COR-L47 (cell line): ENCODE measurements at regions not wholly inside any gene's neighbourhood (a gene's known extent, or its start where the extent isn't known, plus 50 kb on each side); places are given as distances from the start of the nearest gene placed in this dataset.

ENCODE experiments used
- DNase-seq: peaks from one replicate; lab custom pipeline; 2025; lab: John Stamatoyannopoulos, UW

DNA sequence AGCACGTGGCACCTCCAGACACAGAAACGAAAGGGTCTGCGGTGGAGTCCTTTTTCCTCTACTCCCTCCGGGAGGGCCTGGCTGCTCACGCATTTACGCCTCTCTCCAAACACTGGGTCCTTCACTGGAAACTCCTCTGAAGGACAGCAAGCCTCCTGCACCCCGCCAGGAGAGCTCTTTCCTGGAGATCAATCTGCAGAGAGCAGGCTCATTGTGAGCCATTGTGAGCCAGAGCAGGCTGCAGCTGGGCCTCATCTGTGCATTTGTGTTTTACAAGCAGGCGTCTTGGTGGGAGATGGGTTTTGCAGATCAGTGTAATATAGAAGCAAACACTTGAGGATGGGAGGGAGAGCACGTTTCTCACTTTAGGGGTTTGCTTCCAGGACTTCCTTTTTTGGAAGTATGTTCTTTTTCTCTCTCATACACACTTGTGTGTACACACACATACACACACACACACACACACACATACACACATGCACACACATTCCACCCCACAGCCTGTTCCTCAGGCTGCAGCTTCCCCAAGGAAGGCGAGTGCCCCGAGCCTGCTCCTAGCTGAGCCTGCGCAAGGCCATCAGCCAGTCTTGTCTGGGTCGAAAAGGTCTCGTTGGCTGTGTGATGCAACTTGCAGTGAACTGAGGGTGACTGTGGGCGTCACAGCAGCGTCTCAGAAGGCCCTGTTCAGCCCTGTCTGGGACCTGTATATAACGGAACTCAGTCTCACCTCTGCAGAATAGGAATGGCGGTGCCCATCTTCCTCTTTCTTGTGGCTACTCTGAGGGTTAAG, 163.5 kb downstream of the GLI2 start:
- no peak for DNase-seq

- DNase-seq, result no peak
Observed at GRCh38 chr2:120899771-120900170, 164.1 kb downstream of the GLI2 start.

DNA sequence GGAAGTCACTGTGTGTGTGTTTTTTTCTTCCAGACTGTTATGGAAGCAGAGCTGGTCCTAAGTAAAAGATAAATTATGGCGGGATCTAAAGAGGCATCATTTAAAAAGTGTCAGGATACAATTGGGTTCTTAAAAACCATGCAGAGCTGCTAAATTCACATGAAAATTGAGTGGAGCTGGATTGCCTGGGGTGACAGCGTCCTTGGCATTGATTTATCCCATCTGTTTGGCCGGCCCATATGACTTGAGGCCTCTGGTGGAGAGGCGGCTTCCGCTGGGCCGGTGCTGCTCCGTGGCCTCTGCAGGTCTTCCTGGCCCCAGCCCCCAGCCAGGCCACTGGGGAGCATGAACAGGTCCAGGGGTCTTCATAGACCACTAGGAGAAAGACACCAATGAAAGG, 165.5 kb downstream of the GLI2 start:
- no peak for DNase-seq

GRCh38 chr2:120902592-120902991, 166.9 kb downstream of the GLI2 start:
- DNase-seq, result no peak

GRCh38 chr2:120904379-120904778, 168.7 kb downstream of the GLI2 start:
- DNase-seq, result no peak

DNA sequence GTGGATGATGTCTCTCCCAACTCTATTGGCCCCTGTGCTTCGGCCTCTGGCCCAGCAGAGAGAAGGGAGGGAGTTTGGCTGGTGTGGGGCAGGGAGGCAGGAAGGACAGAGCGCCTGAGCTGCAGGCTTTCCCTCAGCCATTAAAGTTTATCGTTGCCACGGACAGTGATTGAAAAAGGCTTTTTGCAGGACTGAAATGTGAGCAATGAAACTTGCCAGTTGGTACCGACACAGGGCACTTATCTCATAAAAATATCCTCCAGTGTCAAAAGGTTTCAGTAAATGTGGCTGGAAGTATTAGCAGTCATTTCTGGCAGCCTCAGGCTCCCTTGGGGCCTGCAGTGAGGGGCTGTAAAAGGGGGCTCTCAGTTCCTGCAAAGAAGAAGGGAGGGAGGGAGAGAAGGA, 169.2 kb downstream of the GLI2 start:
- DNase-seq, result no peak

DNA sequence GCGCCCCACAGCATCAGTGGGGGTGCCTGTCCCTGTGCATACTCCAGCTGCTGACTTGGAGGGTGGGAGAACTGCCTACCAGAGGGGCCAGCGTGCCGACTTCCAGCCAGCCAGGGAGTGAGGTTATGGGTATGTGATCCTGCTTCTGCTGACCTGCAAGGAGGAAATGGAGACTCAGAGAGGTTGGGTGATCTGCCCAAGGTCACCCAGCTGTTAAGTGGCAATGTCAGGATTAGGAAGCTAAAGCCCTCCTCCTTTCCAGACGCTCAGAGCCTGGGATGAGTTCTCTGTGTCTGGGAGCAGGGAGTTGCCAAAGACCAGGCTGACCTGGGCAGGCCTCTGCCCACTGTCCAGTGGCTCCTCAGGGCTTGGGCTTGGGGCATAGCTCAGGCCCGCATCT, 169.6 kb downstream of the GLI2 start:
- no peak for DNase-seq

DNA sequence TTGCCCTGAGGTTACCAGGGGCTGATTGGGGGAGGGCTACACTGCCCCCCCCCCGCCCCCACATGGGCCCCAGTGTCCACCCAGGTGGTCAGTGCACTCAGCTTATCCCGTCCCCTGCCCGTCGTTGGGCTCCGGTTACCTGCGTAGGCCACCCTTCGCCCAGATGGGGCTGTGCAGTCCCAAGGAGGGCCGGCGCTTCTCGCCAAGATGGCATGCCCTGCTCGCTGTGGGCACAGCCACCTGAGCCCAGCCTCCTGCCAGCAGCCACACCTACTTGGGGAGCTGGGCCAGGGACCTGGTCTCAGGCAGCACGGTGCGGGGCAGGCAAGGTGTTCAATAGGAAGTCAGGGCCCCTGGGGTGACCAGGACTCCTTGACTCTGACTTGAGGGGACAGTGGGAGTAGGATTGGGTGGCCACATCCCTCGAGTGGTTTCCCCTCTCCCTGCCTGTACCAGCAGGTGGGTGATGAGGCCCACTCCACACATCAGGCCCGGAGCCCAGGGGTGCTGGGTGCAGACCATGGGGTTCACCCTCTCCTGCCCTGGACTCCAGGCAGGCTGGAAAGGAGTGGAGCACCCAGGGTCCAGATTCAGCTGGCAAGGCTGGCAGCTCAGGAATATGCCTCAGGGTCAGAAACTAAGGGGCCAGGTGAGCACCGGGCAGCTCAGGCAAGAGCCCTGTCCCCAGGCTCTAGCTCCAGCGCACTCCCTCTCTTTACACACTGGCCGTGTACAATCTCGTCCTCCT, 170.3 kb downstream of the GLI2 start:
- DNase-seq, result no peak

DNA sequence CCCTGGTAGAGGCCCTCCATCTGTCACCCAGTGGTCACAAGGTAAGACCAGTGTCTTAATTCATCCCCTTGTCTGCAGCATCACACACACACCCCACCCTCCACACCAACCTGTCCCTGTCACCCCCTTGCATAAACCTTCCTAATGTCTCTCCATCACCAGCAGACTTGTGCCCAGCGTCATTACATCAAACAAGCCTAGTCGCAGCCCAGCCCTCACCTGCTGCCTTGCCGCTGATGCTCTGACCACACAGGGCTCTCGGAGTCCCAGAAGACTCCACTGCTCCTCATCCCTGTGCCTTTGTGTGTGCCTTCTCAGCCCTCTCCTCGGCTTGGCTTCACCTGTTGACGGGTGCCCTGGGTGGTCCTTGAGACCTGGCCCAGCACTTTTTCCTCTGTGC, 171.2 kb downstream of the GLI2 start:
- DNase-seq, result no peak

- DNase-seq, result no peak
Observed at GRCh38 chr2:120907822-120908221, 172.2 kb downstream of the GLI2 start.

GRCh38 chr2:120908314-120908975, 172.8 kb downstream of the GLI2 start:
- DNase-seq, result no peak

DNA sequence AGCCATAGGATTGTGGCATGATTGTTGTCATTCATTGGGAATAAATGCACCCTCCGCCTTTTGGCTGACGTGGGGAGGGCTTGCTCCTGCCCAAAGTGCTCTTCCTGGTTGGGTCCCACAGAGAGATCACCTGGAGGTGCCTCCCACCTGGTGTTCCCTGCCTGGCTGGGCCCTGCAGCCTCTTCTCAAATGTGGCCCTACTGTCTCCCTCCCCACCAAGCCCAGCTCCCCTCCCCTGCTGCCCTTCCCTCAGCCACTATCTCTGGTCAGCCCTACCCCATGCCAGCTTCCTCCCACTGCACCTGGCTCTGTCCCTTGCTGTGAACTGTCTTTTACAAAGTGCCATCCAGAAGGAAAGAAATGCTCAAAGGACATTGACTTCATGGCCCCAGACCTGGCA, 173.4 kb downstream of the GLI2 start:
- no peak for DNase-seq

GRCh38 chr2:120910164-120910563, 174.5 kb downstream of the GLI2 start:
- DNase-seq, result no peak

DNA sequence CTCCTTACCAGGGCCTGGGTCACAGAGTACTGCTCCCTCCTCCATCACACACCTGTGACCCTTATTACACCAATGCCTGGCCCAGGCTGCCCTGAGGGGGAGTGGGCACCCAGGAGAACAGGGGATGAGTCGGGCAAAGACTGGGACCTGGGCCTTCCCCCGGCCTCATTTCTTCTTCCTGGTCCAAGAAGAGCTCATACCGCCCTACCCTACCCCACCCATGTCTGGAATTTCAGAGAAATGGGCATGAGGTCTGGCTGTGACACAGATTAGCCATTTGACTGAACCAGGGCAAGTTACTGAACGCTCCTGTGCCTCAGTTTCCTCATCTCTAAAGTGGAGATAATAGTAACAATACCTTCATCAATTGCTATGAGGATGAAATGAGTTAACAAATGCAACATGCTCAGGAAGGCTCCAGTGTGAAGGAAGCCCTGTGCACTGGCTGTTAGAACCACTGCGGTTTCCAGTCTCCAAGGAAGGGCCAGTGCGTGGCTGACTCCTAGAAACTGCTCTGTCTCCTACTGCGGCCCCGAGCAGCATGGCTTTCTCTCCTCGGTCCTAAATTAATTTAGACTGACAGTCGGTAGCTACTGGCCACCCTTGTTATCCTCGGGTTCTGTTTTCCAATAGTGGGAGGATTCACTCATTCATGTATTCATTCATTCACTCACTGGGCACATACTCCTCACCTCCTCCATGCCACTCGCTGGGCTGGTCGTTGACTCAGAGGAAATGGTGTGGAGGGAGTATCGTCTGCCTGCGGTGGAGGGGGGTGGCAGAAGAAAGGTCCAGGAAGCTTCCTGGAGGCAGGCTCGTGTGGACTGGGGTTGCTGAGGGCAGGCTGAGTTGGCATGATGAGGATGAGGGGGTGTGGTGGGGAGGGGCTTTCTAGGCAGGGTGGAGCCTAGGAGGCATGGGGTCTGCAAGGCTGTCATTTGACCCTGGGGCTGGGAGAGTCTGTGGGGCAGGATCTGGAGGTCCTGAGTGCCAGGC, 175.6 kb downstream of the GLI2 start:
- DNase-seq, result no peak

GRCh38 chr2:120912101-120912985, 176.7 kb downstream of the GLI2 start:
- no peak for DNase-seq

- DNase-seq, result no peak
Observed at GRCh38 chr2:120913972-120914838, 178.5 kb downstream of the GLI2 start.

GRCh38 chr2:120914839-120915521, 179.3 kb downstream of the GLI2 start:
- DNase-seq, result no peak

DNA sequence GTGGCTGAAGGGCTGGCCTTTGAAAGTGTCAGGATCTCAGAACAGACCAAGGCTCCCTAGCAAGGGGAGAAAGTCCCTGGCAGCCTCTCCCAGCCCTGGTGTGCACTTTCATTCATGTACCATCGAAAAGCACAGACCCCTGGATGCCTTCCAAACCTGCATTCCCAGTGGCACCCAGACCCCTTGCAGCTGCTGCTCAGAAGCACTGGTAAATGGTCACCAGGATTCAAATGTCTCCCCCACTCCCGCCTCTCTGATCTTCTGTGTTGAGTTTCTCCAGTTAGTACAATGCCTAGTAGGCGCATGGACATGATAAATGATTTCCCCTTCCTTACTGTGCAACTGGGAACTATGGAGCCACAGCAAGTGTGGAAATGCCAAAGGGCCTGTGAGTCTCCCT, 180.0 kb downstream of the GLI2 start:
- no peak for DNase-seq

DNA sequence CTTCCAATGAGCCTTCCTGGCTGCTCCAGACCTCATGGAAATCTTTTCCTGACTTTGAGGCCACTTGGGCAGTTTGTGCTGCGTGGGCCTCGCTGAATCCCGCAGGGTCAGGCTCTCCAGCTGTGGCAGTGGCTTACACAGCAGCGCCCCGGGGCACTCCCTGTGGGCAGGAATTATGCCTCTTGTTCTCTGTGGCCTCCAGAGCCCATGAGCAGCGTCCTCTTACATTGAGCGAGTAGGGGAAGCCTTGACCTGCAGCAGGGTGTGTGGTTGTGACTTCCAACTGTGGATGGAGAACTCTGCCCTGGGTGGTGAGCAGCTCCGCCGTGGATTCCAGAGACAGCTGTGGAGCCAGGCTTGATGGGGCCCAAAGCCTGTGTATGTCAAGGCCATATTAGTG, 180.8 kb downstream of the GLI2 start:
- no peak for DNase-seq
